ENCODE measurements at regions not wholly inside any gene's neighbourhood (a gene's known extent, or its start where the extent isn't known, plus 50 kb on each side); places are given as distances from the start of the nearest gene placed in this dataset.
"Not testable (repeated sequence)": the region's sequence is repeated elsewhere in the genome, so short reads cannot be mapped to it uniquely, and the experiment has no call there.

DNA sequence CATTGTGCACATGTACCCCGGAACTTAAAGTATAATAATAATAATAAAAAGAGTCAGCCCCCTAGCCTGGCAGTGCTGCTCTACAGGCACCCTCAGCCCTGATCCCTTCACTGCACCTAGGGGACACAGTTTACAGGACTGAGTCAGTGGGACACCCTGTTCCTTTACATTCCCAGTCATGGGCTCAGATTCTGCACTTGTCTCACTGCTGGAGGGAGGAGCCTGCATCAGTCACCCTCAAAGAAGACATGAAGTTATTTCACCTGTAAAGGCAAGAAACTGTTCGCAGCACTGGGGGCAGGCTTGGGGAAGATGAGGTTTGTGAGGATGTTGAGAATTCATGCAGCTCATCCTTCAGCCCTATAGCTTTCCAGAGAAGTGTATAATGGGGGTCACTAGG lies 50.7 kb upstream of the VPREB1 start:
- DNase-seq (ENCODE audit: low read depth in 2 of 3, low spot score in 2 of 3) = no peak

DNA sequence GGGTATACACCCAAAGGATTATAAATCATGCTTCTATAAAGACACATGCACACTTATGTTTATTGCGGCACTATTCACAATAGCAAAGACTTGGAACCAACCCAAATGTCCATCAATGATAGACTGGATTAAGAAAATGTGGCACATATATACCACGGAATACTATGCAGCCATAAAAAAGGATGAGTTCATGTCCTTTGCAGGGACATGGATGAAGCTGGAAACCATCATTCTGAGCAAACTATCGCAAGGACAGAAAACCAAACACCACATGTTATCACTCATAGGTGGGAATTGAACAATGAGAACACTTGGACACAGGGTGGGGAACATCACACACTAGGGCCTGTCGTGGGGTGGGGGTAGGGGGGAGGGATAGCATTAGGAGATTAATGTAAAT lies 51.1 kb upstream of the VPREB1 start:
- DNase-seq (ENCODE audit: low read depth in 2 of 3, low spot score in 2 of 3) = not testable (repeated sequence)

DNA sequence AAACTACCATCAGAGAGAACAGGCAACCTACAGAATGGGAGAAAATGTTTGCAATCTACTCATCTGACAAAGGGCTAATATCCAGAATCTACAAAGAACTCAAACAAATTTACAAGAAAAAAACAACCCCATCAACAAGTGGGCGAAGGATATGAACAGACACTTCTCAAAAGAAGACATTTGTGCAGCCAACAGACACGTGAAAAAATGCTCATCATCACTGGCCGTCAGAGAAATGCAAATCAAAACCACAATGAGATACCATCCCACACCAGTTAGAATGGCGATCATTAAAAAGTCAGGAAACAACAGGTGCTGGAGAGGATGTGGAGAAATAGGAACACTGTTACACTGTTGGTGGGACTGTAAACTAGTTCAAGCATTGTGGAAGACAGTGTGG lies 51.6 kb upstream of the VPREB1 start:
- not testable (repeated sequence) for DNase-seq (ENCODE audit: low read depth in 2 of 3, low spot score in 2 of 3)

DNA sequence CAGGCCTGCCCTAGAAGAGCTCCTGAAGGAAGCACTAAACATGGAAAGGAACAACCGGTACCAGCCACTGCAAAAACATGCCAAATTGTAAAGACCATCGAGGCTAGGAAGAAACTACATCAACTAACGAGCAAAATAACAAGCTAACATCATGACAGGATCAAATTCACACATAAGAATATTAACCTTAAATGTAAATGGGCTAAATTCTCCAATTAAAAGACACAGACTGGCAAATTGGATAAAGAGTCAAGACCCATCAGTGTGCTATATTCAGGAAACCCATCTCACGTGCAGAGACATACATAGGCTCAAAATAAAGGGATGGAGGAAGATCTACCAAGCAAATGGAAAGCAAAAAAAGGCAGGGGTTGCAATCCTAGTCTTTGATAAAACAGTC lies 54.8 kb upstream of the VPREB1 start:
- DNase-seq (ENCODE audit: low read depth in 2 of 3, low spot score in 2 of 3) = not testable (repeated sequence)

DNA sequence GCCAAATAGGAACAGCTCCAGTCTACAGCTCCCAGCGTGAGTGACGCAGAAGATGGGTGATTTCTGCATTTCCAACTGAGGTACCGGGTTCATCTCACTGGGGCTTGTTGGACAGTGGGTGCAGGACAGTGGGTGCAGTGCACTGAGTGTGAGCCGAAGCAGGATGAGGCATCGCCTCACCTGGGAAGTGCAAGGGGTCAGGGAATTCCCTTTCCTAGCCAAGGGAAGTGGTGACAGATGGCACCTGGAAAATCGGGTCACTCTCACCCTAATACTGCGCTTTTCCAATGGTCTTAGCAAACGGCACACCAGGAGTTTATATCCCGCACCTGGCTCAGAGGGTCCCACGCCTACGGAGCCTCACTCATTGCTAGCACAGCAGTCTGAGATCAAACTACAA lies 56.7 kb upstream of the VPREB1 start:
- not testable (repeated sequence) for DNase-seq (ENCODE audit: low read depth in 2 of 3, low spot score in 2 of 3)

DNA sequence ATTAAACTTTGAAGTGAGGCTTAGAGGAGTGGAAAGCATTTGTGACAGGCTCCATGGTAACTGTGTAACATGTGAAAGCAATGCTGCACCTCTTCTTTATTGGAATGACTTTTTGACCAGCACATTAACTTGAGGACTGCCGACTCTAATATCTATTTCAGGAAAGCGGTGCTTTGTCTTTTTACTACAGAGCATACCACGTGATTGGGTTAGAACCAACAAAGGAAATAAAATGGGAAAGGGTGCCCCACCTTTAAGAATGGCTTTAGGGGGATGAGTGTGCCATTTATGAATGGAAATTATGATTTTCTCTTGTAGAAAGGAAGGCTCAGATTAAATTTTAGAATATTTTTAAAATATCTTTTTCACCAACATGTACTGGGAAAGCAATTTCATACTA lies 57.3 kb upstream of the VPREB1 start:
- DNase-seq (ENCODE audit: low read depth in 2 of 3, low spot score in 2 of 3) = no peak

DNA sequence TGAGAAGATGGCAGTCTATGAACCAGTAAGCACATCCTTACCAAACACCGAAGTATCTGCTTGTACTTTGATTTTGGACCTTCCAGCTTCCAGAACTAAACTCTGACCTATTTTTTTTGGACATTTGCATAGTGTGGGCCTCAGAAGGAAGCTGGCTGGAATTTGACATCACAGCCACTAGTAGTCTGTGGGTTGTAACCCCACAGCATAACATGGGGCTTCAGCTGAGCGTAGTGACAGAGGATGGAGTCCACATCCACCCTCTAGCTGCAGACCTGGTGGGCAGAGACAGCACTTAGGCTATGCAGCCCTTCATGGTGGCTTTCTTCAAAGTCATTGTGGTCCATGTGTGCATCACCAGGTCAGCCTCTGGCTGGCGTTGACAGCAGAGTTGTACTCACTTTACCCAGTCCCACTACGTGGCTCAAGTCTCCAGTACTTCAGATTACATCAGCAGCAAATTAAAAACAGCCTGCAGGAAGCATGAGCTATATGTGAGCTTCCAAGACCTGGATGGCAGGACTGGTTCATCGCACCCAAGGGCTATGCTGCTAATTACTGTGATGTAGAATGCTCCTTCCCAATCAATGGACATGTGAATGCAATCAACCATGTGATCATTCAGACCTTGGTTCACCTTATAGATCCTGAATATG lies 58.6 kb upstream of the VPREB1 start:
- no peak for DNase-seq (ENCODE audit: low read depth in 2 of 3, low spot score in 2 of 3)

DNA sequence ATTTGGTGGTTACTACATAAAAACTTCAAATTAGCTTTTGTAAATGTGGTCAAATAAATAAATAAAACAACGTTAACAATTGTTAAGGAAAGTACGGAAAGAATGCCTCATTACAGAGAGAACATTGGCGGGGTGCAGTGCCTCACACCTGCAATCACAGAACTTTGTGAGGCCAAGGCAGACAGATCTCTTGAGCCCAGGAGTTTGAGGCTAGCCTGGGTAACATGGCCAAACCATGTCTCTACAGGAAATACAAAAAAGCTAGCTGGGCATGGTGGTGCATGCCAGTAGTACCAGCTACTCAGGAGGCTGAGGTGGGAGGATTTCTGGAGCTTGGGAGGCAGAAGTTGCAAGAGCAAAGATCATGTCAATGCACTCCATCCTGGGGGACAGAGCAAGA lies 59.4 kb upstream of the VPREB1 start:
- DNase-seq (ENCODE audit: low read depth in 2 of 3, low spot score in 2 of 3) = no peak

DNA sequence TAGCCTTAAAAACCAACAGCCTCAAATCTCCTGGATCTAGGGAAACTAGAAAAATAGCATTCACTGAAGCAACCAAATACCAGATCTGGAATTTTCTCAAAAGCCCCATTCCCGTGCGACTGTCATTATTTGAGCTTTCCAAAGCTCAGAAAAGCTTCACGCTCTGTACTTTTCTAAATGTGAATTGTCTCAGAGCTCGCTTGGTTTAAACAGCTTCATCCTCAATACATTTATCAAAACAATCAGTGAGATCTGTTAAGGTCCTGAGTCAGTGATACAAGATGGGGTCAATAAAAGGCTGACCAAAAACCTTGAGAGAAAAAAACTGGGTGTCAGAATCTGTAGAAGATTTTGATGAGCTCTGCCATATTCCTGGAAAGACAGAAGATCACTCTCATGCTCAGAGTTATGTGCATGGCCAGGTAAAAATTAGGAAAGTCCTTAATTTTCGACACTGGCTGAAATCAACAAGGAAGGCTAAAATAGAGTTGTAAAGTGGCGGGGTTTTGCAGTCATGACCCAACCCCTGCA lies 60.2 kb upstream of the VPREB1 start:
- no peak for DNase-seq (ENCODE audit: low read depth in 2 of 3, low spot score in 2 of 3)

DNA sequence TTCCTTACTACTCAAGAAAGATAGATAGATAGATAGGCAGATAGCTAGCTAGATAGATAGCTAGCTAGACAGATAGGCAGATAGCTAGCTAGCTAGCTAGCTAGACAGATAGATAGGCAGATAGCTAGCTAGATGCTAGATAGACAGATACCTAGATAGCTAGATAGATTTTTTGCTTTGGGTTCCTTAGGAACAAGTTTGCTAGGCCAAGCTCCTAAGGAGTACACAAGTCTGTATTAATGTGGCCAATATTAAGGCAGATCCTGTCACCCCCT lies 61.7 kb upstream of the VPREB1 start:
- DNase-seq (ENCODE audit: low read depth in 2 of 3, low spot score in 2 of 3) = no peak

DNA sequence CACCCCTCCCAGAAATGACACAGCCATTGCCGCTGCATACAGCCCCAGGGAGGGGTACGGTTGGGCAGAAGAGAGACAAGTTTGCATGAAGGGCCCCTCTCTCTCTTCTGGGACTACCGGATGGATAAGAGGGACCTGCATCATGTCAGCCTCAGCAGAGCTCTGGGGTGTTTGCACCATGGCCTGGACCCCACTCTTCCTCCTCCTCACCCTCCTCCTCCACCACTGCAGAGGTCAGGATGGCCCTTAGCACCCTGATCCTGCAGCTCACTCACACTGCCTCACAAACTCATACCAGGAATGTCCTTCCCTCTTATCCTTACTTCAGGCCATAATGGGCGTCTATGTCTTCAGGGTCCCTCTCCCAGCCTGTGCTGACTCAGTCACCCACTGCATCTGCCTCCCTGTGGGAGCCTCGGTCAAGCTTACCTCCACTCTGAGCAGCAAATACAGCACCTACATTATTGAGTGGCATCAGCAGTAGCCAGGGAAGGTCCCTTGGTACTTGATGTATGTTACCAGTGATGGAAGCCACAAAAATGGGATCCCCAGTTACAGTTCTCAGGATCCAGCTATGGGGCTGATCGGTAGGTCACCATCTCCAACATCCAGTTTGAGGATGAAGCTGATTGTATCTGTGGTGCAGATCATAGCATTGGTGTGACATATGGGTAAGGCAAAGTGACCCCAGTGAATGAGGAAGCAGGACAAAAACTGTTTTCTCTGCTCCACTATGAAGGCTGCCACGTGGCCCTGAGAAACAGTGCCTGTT lies 62.2 kb upstream of the VPREB1 start:
- DNase-seq (ENCODE audit: low read depth in 2 of 3, low spot score in 2 of 3) = no peak

DNA sequence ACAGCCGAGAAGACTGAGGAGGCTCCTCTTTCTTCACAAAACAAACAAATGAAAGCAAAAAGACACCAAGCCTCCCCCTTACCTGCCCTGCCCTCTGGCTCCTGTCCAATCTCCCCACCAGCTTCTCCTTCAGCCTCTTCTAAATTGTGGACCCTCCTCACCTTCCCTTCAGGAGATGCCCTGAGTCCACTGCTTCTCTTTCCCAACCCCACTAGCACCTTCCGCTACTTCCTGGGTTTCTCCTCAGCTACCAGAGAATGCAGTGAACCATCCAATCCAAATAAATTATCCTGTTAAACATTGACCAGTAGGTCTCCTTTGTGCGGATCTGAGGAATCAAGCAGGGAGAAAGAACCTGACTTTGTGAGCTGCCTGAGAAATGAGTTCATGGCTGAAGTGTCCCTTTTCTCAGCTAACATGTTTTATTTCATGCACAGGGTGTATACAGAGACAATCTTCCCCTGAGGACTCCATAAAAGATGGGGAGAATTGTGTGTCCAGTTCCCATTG lies 63.2 kb upstream of the VPREB1 start:
- DNase-seq (ENCODE audit: low read depth in 2 of 3, low spot score in 2 of 3) = no peak

DNA sequence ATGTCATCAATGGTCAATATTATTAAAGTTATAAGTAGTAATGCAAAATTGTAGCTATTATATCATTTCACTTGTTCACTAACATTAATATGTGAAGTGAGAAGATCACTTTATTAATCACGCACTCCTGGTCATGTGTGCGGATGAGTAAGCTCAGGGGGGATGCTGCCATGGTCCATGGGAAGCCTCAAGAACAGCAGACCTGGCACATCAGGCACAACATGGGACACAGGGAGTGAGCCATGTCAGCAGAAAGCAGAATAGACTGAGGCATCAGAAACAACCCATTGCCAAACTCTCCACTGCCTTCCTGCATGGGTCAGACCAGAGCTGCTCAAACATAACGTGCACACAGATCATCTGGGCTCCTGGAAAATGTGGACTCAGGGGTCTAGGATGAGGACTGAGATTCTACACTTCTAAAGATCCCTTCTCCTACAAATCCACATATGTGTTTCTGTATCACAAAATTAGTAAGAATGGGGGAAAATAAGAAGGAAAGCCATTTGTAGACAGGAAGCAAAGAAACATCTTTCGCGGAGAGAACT lies 63.8 kb upstream of the VPREB1 start:
- DNase-seq (ENCODE audit: low read depth in 2 of 3, low spot score in 2 of 3) = no peak

DNA sequence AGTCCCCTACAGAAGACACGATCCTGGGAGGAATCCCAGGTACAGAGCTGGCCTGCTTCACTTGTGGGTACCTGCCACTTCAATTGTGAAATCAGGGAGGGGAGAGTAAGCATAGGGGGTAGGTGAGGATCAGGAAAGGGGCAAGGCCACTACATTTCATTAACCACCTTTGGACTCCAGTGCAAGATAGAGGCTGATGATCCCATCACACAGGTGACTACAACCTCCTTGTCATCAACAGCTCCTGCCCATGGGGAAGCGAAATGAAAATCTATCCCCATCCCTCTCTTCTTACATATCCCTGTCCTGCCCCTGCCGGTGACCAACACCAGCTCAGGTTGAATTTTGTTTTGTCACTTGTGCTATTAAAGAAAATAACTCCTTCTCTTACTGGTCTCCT lies 64.7 kb upstream of the VPREB1 start:
- DNase-seq (ENCODE audit: low read depth in 2 of 3, low spot score in 2 of 3) = no peak

DNA sequence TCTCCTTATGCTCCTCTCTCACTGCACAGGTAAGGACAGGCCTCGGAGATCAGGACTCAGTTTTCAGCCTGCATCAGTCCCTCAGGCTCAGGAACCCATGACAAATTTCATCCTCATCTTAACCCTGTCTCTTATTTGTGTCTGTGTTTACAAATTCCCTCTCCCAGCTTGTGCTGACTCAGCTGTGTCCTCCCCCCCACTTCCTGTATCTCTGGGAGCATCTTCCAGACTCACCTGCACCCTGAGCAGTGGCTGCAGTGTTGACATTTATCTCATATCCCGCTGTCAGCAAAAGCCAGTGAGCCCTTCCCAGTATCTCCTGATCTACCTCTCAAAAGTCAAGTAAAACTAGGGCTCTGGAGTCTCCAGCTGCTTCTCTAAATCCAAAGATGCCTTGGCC lies 65.6 kb upstream of the VPREB1 start:
- DNase-seq (ENCODE audit: low read depth in 2 of 3, low spot score in 2 of 3) = no peak

DNA sequence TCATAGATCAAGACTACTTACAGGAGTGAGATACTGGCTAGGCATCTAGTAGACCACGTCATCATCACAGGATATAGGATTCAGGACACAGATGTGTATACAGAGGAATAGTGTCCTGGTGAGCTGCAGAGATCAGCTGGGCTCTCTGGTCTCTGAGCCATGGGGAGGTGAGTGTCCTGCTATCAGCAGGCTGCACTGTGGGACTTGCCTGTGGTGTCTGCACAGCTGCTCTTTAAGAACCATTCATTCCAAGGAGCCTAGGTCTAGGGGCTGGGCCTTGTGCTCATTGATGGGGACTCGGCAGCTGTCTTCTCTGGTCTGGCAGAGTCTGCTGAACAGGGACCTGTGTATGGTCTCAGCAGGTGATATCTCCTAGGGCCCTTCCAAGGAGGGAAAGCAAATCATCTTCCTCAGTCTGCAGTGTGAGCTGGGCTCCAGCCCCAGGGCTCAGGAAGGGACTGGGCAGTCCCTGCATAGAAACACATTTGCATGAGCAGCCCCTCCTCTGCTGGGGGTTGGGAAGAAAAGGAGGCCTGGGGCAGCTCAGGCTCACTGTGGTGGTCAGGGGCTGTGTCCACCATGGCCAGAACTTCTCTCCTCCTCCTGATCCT lies 66.1 kb upstream of the VPREB1 start:
- no peak for DNase-seq (ENCODE audit: low read depth in 2 of 3, low spot score in 2 of 3)

DNA sequence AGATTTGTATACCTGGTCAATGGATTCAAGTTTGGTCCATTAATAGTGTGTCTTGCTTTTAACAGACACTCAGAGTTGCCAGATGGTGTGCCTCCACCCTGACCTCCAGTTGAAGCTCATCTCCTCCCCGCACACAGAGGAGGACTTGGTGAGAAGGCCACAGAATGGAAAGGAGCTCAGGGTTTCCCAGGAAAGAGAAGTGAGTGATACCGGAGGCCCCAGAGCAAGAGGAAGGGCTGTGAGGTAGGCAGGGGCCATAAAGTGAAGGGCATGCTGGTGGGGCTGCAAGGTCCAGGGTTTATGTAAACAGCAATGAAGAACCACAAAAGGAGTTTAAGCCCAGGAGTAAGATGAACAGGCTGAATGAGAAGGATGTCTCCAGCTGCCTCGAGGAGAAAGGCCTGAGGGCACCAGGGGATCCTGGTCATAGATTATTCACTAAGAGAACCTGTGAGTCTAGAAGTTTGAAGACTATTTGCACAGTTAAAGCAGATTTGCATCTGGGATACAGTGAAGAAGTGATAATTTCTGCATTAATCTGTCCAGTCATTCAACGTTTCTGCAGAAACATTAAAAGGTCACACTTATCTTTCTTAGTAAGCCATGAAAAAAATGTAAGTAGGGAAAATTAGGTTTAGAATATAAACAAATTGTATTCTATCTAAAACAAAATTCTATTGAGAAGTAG lies 67.5 kb upstream of the VPREB1 start:
- DNase-seq (ENCODE audit: low read depth in 2 of 3, low spot score in 2 of 3) = no peak

DNA sequence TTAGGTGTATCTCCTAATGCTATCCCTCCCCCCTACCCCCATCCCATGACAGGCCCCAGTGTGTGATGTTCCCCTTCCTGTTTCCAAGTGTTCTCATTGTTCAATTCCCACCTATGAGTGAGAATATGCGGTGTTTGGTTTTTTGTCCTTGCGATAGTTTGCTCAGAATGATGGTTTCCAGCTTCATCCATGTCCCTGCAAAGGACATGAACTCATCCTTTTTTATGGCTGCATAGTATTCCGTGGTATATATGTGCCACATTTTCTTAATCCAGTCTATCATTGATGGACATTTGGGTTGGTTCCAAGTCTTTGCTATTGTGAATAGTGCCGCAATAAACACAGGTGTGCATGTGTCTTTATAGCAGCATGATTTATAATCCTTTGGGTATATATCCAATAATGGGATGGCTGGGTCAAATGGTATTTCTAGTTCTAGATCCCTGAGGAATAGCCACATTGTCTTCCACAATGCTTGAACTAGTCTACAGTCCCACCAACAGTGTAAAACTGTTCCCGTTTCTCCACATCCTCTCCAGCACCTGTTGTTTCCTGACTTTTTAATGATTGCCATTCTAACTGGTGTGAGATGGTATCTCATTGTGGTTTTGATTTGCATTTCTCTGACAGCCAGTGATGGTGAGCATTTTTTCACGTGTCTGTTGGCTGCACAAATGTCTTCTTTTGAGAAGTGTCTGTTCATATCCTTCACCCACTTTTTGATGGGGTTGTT lies 71.5 kb upstream of the VPREB1 start:
- not testable (repeated sequence) for DNase-seq (ENCODE audit: low read depth in 2 of 3, low spot score in 2 of 3)

DNA sequence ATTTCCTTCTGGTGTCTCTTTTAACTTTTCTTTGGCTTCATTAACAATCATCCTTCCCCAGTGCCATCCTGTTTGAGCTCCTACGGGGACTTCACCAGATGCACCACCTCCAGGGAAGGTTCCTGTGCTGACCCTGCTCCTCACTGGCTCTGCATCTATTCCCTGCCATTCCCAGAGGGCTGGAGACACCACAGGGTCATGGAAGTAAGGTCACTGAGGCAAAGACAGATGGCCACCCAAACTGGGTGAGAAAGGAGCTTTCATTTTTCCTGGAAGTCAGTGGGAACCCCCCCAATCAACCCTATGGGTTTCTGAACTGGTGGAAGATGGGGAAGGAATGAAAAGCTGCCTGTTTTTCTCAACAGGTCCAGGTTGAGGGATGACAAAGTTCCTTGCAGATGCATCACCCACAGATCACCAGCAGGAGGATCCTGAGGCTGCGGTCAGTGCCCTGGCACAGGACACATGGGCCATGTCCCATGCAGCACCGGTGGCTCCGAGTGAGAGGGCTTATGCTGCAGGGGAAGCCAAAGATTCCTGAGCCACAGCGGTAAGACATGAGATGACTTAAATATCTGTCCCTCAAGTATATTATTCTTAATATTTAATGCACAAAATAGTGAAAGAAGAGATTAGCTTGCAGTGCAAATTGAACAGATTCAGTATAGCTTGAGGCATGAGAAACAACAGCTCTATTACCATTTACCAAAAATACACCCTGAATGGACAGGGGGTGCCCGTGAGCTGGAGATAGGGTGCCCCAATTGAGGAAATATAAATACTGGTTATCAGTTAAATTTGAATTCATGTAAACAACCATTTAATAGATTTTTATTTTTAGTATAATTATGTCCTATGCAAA lies 73.0 kb upstream of the VPREB1 start:
- DNase-seq (ENCODE audit: low read depth in 2 of 3, low spot score in 2 of 3) = no peak

DNA sequence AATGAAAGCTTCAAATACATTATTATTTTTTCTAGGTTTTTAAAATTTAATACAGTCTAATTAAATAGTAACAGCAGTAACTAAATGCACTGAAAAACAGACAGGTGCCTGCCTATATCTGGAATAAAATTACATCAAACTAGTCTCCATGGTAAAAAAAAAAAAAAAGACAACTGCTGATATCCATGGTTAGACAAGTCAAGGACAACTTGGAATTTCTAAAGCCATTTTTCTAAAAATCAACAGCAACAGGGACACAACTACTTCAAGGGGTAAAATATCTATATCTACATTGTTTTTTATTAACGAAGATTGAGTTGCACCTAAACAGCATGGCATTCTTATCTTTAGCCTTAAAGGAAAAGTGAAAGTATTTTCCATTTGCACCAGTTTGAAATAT lies 74.7 kb upstream of the VPREB1 start:
- no peak for DNase-seq (ENCODE audit: low read depth in 2 of 3, low spot score in 2 of 3)

Measured in activated CD8-positive, alpha-beta memory T cell treated with anti-CD3 and anti-CD28 coated beads for 48 hours (primary cell).